GM23338 (cell line): ENCODE measurements at regions not wholly inside any gene's neighbourhood (a gene's known extent, or its start where the extent isn't known, plus 50 kb on each side); places are given as distances from the start of the nearest gene placed in this dataset.

Experiments used
- ATAC-seq: fragments of 200-7000 bp; cut with Tn5 transposase; 3 replicates; pipeline ENCODE4 v1.9.1; 2020
- DNase-seq: peaks from one replicate; pipeline ENCODE4 v3.0.0-alpha.2; 2015; ENCODE audit warnings: low spot score
- H2AFZ ChIP-seq: fragments of 200-600 bp; sonication (generic); 2 replicates; pipeline ENCODE4 v1.8.0; 2016; ENCODE audit warnings: antibody characterized with exemption, mild to moderate bottlenecking, moderate library complexity
- H3F3A ChIP-seq: fragments of 200-600 bp; sonication (generic); replicated peaks from 2 replicates; pipeline ENCODE4 v1.8.0; 2017; ENCODE audit warnings: antibody characterized with exemption, mixed run types, low read depth
- H3K27ac ChIP-seq: fragments of 200-600 bp; sonication (generic); 2 replicates; pipeline ENCODE4 v1.6.1; 2016; ENCODE audit warnings: low read depth
- H3K27me3 ChIP-seq: fragments of 200-600 bp; sonication (generic); 2 replicates; pipeline ENCODE4 v1.8.0; 2016; ENCODE audit warnings: mild to moderate bottlenecking, mixed run types, moderate library complexity; ENCODE audit not compliant: insufficient read depth
- H3K36me3 ChIP-seq: fragments of 200-600 bp; sonication (generic); 2 replicates; pipeline ENCODE4 v1.8.0; 2016; ENCODE audit warnings: mild to moderate bottlenecking; ENCODE audit not compliant: insufficient read depth
- H3K4me1 ChIP-seq: fragments of 200-600 bp; sonication (generic); 2 replicates; pipeline ENCODE4 v1.8.0; 2016; ENCODE audit warnings: mild to moderate bottlenecking, moderate library complexity; ENCODE audit not compliant: insufficient read depth
- H3K4me2 ChIP-seq: fragments of 200-600 bp; sonication (generic); 2 replicates; pipeline ENCODE4 v1.7.1; 2017; ENCODE audit warnings: mixed run types
- H3K4me3 ChIP-seq: fragments of 200-600 bp; sonication (generic); 2 replicates; pipeline ENCODE4 v1.6.1; 2016; ENCODE audit warnings: mixed run types
- H3K79me2 ChIP-seq: fragments of 200-600 bp; sonication (generic); replicated peaks from 2 replicates; pipeline ENCODE4 v1.8.0; 2017; ENCODE audit warnings: mild to moderate bottlenecking; ENCODE audit not compliant: insufficient read depth
- H3K9me2 ChIP-seq: fragments of 200-600 bp; sonication (generic); 2 replicates; pipeline ENCODE4 v1.8.0; 2017; ENCODE audit not compliant: insufficient read depth
- H4K20me1 ChIP-seq: fragments of 200-600 bp; sonication (generic); replicated peaks from 2 replicates; pipeline ENCODE4 v1.8.0; 2017; ENCODE audit warnings: mild to moderate bottlenecking; ENCODE audit not compliant: insufficient read depth
- H3K27ac Mint-ChIP-seq: 2 replicates; pipeline ENCODE4 v1.8.0; 2020; ENCODE audit warnings: inconsistent platforms, mild to moderate bottlenecking, moderate library complexity, mixed read lengths
- H3K27me3 Mint-ChIP-seq: 3 replicates; pipeline ENCODE4 v1.8.0; 2022; ENCODE audit warnings: low read depth, mild to moderate bottlenecking, moderate library complexity, mixed read lengths, inconsistent platforms; ENCODE audit not compliant: insufficient read depth, poor library complexity
- H3K36me3 Mint-ChIP-seq: 3 replicates; pipeline ENCODE4 v1.8.0; 2021; ENCODE audit warnings: low read depth, mild to moderate bottlenecking, inconsistent platforms, moderate library complexity, mixed read lengths
- H3K4me1 Mint-ChIP-seq: 3 replicates; pipeline ENCODE4 v1.8.0; 2020; ENCODE audit warnings: mild to moderate bottlenecking, inconsistent platforms, mixed read lengths
- H3K4me3 Mint-ChIP-seq: 3 replicates; pipeline ENCODE4 v1.8.0; 2021; ENCODE audit warnings: moderate library complexity, mild to moderate bottlenecking, inconsistent platforms, mixed read lengths
- H3K9me3 Mint-ChIP-seq: 3 replicates; pipeline ENCODE4 v1.8.0; 2020; ENCODE audit warnings: moderate library complexity, mild to moderate bottlenecking, inconsistent platforms, mixed read lengths
- CREB1 ChIP-seq: fragments of 250-450 bp; sonication (Bioruptor Pico); IDR thresholded peaks from 2 replicates; pipeline ENCODE4 v1.5.0; 2020; ENCODE audit warnings: low read depth, mild to moderate bottlenecking, moderate library complexity
- CTCF ChIP-seq, 2 experiments: fragments of 200-600 bp in 1 of 2; sonication (generic) in 1 of 2; conservative IDR thresholded peaks; 2 replicates each; pipeline versions ENCODE4 v1.5.1 to v1.6.1; 2016 to 2017; ENCODE audit warnings: antibody characterized with exemption in 2 of 2, low read depth in 2 of 2, mild to moderate bottlenecking in 2 of 2, moderate library complexity in 1 of 2
- ETS1 ChIP-seq: IDR thresholded peaks from 2 replicates; pipeline ENCODE4 v1.6.1; 2016; ENCODE audit warnings: antibody characterized with exemption
- EZH2 ChIP-seq: fragments of 200-600 bp; sonication (generic); IDR thresholded peaks from one replicate; pipeline ENCODE4 v1.8.0; 2017; ENCODE audit warnings: antibody characterized with exemption, mild to moderate bottlenecking, low read depth; ENCODE audit not compliant: unreplicated experiment
- EZH2phosphoT487 ChIP-seq: fragments of 200-600 bp; sonication (generic); IDR thresholded peaks from one replicate; pipeline ENCODE4 v1.8.1; 2018; ENCODE audit warnings: antibody characterized with exemption; ENCODE audit not compliant: unreplicated experiment
- JUNB ChIP-seq: IDR thresholded peaks from one replicate; pipeline ENCODE4 v1.6.1; 2016; ENCODE audit warnings: antibody characterized with exemption; ENCODE audit not compliant: unreplicated experiment
- NANOG ChIP-seq: IDR thresholded peaks from 2 replicates; pipeline ENCODE4 v1.6.1; 2016; ENCODE audit warnings: antibody characterized with exemption, borderline replicate concordance
- POLR2AphosphoS5 ChIP-seq: IDR thresholded peaks from 2 replicates; pipeline ENCODE4 v1.6.1; 2016; ENCODE audit warnings: antibody characterized with exemption, low read depth
- REST ChIP-seq: IDR thresholded peaks from one replicate; pipeline ENCODE4 v1.6.1; 2018; ENCODE audit warnings: antibody characterized with exemption; ENCODE audit not compliant: unreplicated experiment
- STAT1 ChIP-seq: IDR thresholded peaks from one replicate; pipeline ENCODE4 v1.6.1; 2016; ENCODE audit warnings: antibody characterized with exemption; ENCODE audit not compliant: unreplicated experiment
- ZNF114 ChIP-seq: fragments of 250-450 bp; sonication (Bioruptor Pico); IDR thresholded peaks from 2 replicates; pipeline ENCODE4 v1.5.0; 2020; ENCODE audit warnings: mild to moderate bottlenecking, moderate library complexity
- ZNF331 ChIP-seq: fragments of 250-450 bp; sonication (Bioruptor Pico); IDR thresholded peaks from 2 replicates; pipeline ENCODE4 v1.5.0; 2020; ENCODE audit warnings: low read depth, mild to moderate bottlenecking, moderate library complexity
- ZNF462 ChIP-seq: fragments of 250-450 bp; sonication (Bioruptor Pico); IDR thresholded peaks from 2 replicates; pipeline ENCODE4 v1.5.0; 2020; ENCODE audit warnings: mild to moderate bottlenecking, moderate library complexity

- TF ChIP-seq REST = no peak
- no peak for TF ChIP-seq CTCF (conservative IDR thresholded peaks at IDR 0.05; ENCODE audit: low read depth in 2 of 2)
- no peak for TF ChIP-seq NANOG
- TF ChIP-seq EZH2 = no peak
- no peak for TF ChIP-seq ZNF331 (CRISPR knock-in tag)
- no peak for TF ChIP-seq EZH2phosphoT487
- TF ChIP-seq CREB1 (CRISPR knock-in tag) = no peak
- no peak for TF ChIP-seq ETS1
- no peak for TF ChIP-seq ZNF462 (CRISPR knock-in tag)
- no peak for TF ChIP-seq POLR2AphosphoS5
- TF ChIP-seq ZNF114 (CRISPR knock-in tag) = no peak
- no peak for TF ChIP-seq STAT1
- no peak for TF ChIP-seq JUNB
- no peaks in the 10 kb centered on the region for H3K4me1 Mint-ChIP-seq
- Histone ChIP-seq H4K20me1 (no peaks in the 10 kb centered on the region), H3K27me3 (no peaks in the 10 kb centered on the region), H3K36me3 (0 out of 2 replicates have a peak, but pooled peaks cover 4% of the 10 kb centered on the region), H3K27ac (no peak overlapping the region), H3K9me2 (peaks cover 6% of the 10 kb centered on the region), H3K79me2 (no peaks in the 10 kb centered on the region), H3K4me1 (no peaks in the 10 kb centered on the region), H3K4me2 (no peak overlapping the region), H2AFZ (no peak overlapping the region), H3K4me3 (no peak overlapping the region), H3F3A (no peaks in the 10 kb centered on the region)
- no peak overlapping the region for H3K27ac Mint-ChIP-seq
- no peak overlapping the region for H3K4me3 Mint-ChIP-seq
- peaks cover 2% of the 10 kb centered on the region for H3K27me3 Mint-ChIP-seq
- DNase-seq (no peak), ATAC-seq (no peak)
- peaks cover 25% of the 10 kb centered on the region; the same call in 2 of the 3 replicates for H3K36me3 Mint-ChIP-seq
- H3K9me3 Mint-ChIP-seq = peaks cover 37% of the 10 kb centered on the region
Observed at GRCh38 chr11:106161775-106162634, 84.5 kb downstream of the AASDHPPT start.
